NCI-H82 (cell line): ENCODE measurements at regions not wholly inside any gene's neighbourhood (a gene's known extent, or its start where the extent isn't known, plus 50 kb on each side); places are given as distances from the start of the nearest gene placed in this dataset.

Experiments
- DNase-seq: peaks from one replicate; lab custom pipeline; 2025; lab: John Stamatoyannopoulos, UW

DNA sequence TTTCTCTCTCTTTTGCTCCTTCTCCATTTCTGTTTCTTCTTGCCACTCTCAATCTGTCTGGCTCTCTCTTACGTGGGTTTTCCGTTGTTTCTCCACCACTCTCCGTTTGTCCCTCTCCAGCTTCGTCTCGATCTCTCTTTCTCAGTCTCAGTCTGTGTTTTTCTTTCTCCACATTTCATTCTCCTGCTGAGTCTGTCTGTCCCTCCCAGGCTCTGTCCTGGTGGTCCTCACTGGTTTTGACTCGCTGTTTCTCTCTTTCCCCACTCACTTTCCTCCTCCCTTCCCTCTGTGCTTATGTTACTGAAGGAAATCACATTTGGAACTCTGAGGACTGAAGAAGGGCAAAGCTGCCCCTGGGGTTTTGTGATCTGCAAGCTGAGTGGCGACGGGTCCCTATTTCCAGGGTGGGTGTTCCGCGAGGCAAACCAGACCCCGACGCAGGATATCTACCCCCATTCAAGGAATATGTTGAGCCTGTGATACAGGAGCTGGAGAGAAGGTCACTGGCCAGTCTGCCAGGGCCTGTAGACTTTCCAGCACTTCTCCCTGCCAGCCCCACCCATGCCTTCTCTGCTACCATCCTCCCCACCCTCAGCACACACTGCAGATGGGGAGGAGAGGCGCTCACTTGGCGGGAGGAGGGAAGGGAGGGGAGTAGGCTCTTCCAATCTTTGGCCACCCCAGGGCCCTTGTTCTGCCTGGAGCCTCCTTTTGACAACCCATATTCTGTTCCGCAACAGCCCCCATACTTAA, 102.7 kb upstream of the MAP1LC3B2 start:
- no peak for DNase-seq

DNA sequence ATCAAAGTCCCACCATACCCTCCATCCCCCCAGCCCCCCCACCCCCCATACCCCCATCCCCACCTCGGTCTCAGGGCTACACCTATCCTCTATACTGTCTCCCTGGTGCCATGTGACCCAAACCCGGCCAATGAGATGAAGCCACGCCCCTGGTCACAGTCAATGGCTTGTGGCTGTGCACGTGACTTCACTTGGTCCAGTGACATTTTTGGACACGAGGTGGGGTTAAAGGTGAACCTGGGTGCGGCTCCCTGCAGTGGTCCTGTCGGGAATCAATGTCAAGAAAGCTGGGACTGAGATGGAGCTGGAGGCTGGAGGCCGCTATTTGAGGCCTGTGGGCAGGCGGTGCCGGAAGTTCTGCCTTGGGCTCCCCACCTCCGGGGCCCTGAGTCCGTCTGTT, 100.7 kb upstream of the MAP1LC3B2 start:
- DNase-seq, result no peak

DNA sequence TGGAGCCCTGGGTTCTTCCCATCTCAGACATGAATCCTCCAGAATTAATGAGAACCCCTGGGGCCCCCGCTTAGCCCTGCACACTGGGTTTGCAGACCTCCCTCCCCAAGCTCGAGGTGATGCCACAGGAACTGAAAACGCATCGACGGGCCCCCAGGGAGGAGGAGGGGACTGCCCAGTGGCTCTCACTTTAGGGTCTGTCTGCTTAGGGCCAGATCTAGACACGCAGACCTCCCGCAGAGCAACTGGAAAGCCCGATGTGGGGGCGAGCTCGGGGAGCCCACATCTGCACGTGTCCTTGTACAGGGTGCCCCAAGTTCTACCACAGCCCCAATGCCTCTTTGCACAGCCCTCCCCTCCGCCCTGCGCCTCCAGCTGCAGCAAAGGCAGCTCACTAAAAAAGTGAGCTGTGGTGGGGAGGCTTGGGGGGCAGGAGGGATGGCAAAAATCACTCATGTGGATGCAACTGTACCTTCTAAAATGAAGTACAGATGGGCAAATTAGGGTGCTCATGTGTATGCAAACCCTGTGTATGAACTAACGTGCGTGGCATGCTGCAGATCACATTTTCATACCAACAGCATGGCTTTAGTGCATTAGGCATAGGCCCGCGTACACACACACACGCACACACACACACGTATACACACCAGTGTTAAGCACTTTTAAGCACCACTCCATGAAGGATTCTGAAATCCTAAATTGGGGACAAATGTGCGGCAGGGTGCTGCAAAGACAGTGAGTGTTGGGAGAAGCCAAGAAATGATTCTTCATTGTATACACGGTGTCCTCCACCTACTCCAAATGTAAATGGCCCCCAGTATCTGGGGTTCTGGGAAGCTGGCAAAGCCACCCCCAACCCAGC, 99.9 kb upstream of the MAP1LC3B2 start:
- no peak for DNase-seq

DNA sequence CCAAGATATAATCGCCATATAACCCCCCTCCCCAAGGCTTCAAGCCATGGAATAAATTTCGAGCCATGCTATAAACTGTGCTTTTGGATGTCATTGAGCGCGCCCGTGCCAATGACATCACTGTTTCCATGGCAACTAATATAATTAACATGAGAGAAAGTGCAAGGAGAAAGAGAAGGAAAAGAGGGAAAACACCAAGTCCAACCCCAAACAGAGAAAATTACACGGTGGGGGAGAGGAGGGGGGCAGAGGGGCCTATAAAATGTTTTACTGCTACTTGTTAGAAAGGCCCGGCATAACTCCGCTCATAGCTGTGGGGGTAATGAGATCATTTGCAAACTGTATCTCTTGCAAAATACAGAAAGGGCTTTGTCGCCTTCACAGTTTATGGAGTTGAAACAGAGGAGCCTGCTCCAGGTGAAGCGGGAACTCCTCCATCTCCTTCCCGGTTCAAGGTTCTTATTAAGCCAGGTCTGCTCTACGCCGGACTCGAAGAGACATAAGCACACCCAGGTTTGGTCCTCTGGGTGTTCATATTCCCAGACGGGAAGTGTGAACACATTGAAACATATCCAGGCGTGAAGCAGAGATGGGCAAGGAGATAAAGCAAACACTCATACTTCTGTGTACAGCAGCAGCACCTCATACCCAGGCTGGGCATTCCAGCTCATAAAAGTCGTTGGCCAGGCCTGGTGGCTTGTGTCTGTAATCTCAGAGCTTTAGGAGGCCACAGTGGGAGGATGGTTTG, 99.1 kb upstream of the MAP1LC3B2 start:
- no peak for DNase-seq

DNA sequence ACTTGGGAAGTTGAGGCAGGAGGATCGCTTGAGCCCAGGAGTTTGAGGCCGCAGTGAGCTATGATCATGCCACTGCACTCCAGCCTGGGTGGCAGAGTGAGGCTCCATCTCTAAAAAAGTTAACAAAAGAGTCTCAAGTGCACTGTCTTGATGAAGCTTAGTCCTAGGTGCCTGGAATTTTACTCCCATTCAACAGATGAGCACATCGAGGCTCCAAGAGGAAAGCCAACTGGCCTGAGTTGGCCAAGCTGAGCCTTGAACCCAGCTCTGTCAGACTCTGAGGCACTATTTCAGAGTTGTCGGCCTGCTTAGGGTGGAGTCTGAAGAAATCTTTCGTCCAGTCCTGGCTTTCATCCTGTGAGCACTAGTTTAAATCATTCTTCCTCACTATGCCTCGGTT, 98.1 kb upstream of the MAP1LC3B2 start:
- DNase-seq, result no peak

DNA sequence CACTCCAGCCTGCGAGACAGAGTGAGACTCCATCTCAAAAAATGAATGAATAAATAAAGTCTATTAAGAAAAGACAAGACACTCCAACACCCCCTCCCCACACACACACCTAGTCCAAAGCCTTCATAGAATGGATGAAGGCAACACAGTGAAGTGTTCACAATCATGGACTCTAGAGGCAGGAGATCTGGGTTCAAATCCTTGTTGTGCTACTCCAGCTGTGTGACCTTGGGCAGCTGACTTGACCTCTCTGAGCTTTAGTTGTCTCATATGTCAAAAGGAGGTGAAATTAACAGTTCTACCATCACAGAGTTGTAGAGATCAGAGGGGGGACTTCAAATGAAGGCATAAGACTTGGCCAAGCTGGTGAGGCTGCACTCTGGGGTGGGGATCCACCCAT, 95.8 kb upstream of the MAP1LC3B2 start:
- DNase-seq, result no peak

DNA sequence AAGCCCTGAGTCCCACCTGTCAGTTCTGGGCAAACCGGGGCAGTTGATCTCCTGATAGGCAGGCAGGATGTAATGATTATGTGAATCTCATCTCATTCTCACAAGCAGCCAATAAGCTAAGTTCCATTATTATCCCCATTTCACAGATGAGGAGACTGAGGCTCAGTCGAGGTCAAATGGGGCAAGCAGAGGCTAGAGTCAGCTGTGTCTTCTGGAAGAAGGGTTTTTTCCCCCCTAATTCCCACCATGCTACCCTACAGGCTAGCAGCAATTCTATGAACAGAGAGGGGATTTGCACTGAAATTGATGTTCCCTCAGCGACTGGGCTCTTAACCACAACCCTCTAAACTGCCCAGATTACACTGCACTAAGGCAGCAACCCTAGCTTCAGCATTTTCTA, 93.8 kb upstream of the MAP1LC3B2 start:
- DNase-seq, result no peak

DNA sequence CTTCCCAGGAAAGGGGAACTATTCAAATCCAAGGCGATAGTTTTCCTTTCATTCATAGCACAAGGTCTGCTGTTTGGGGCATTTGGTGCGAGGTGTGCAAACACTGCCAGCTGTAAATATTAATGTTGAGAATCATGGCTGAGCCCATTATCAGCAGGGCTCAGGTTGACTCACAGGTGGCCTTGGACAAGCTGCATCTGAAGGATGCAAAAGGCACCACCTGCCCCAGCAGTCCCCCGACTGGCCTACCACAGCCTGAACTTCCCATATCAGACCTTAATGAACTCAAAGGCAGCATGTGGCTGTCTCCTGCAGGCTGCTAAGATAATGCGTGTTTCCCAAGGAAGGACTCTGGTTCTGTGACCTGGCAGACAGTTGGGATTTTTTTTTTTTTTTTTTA, 93.3 kb upstream of the MAP1LC3B2 start:
- DNase-seq, result peak; percentile 19

DNA sequence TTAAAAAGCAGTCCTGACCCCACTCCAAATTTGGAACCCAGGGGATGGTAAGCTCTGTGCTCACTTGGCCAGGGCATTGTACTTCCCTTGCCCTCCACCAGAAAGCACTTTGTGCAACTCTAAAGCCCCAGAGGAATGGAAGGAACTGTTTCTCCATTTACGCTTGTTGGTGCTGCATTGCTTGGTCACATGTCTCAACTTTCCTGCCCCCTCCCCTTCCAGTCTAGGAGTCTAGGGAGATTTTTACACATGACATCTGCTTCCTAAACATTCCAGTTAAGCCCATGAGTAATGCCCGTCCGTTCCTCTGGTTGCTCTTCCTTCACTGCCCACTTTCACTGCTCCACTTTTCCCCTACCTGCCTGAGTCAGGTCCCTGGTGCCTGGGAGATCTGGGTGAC, 92.6 kb upstream of the MAP1LC3B2 start:
- DNase-seq, result peak; percentile 74

DNA sequence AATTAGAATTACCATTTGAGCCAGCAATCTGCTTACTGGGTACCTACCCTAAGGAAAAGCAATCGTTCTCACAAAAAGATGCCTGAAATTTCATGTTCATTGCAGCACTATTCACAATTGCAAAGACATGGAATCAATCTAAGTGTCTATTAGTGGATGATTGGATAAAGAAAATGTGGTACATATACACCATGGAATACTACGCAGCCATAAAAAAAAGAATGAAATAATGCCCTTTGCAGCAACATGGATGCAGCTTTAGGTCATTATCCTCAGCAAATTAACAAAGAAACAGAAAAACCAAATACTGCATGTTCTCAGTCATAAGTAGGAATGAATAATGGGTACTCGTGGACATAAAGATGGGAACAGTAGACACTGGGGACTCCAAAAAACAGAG, 89.8 kb upstream of the MAP1LC3B2 start:
- no peak for DNase-seq

DNA sequence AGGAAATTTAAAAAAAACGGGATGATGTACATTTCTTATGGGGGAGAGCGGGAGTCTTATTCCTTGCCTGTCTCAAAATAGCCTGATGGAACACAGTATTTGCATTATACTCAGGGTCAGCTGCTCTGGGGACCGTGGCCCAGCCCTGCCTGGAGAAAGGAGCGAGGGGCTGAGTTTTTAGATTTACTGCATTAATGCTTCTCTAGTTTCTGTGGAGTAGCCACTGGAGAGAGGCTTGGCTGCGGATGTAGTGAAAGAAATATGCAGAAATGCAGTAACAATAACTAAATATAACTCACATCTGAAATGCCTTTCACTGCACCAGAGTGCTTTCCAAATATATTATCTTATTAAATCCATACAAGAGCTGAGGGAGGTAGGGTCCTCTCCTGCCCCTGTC, 87.6 kb upstream of the MAP1LC3B2 start:
- no peak for DNase-seq

DNA sequence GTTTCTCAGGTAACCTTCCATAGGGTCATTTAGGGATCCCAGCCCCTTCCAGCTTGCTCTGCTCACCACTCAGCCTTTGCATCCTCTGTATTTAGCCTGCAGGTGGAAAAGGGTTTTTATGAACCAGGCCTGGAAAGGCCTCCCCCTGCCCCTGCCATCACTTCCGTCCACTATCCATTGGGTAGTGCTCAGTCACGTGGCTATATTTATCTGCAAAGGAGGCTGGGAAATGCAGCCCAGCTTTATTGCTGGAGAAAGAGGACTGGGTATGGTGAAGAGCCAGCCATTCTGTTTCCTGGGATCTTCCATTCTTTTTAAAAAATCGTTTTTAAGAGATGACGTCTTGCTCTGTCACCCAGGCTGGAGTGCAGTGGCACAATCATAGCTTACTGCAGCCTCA, 87.0 kb upstream of the MAP1LC3B2 start:
- DNase-seq, result no peak

DNA sequence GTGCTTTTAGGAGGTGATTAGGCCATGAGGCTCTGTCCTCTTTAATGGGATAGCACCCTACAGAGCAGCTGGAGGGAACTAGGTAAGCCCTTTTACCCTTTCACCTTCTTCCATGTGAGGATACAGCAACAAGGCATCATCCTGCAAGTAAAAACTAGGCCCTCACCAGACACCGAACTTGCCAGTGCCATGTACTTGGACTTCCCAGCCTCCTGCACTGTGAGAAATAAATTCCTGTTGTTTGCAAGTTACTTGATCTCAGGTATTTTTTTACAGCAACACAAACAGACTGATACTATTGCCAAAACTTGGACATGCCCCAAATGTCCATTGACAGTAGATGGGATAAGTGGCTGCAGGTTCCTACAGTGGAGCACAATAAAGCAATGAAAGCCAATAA, 85.8 kb upstream of the MAP1LC3B2 start:
- DNase-seq, result no peak

DNA sequence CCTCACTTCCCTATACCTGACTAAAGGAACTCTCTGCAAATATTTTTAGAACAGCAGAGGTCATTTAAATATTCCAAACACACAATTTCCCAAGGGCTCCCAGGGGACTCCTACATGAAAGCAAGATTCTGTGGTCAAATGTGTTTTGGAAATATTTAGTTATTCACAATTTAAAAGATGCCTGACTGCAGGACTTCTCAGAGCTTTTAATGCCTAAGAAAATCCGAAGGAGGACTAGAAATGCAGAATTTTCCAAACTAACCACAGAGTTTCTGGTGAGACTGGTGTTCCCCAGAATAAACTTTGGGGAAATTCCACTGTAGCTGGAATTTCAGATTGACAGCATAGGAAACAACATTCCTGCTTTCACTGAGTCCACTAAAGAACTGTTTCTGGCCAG, 84.8 kb upstream of the MAP1LC3B2 start:
- no peak for DNase-seq

DNA sequence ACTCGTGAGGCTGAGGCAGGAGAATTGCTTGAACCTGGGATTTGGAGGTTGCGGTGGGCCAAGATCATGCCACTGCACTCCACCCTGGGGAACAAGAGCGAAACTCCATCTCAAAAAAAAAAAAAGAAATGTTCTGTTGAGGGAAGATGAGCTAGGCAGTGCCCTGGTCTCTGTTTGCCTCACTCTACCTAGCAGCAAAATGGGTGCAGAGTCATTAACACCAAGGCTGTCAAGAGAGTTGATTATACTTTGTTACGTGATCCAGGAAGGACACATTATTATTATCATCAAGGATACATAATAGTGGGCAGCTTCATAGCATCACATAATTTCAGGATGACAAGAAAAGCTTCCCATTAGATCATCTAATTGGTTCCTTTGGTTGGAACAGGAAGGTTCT, 84.3 kb upstream of the MAP1LC3B2 start:
- DNase-seq, result no peak

DNA sequence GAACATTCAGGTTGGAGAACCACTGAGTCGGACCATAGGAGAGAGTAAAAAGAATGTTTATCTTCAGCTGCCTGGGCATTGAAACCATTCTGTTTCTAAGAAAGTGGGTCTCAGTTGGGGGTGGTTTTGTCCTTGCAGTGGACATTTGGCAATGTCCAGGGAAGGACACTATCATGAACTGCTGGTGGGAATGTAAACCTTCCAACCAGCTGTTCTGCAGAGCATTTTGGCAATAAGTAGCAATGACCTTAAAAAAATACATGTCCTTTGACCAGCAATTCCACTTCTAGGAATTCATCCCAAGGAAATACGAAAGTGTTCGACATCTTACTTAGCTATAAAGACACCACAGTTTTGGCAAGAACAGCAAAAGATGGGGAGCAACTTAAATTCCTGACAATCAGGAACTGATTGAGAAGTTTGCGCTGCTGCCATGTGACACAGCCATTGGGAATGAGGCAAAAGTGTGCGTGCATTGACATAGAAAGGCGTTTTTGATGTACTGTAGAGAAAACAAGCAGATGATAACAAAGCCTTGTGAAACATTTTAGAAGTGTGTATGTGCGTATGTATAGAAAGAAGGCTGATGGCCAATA, 82.9 kb upstream of the MAP1LC3B2 start:
- no peak for DNase-seq

DNA sequence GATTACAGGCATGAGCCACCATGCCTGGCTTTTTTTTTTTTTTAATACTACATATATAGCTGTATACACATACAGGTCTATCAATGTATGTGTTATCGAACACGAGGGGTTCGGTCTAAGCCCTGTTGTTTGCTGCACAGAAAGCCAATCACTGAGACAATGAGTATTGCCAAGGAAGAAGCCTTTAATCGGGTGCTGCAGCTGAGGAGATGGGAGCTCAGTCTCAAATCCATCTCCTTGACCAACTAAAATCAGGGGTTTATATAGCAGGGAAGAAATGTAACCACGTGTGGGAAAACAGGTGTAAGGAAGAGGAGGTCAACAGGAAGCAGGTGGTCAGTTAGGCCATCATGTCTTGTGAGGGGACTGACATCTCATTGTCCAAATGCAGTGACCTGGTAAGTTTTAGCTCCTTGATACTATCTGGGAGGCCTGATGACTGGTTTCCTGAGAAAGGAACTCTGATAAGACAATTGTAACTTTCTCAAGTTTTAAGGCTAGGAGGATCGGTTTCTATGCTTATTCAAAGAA, 80.9 kb upstream of the MAP1LC3B2 start:
- DNase-seq, result no peak

DNA sequence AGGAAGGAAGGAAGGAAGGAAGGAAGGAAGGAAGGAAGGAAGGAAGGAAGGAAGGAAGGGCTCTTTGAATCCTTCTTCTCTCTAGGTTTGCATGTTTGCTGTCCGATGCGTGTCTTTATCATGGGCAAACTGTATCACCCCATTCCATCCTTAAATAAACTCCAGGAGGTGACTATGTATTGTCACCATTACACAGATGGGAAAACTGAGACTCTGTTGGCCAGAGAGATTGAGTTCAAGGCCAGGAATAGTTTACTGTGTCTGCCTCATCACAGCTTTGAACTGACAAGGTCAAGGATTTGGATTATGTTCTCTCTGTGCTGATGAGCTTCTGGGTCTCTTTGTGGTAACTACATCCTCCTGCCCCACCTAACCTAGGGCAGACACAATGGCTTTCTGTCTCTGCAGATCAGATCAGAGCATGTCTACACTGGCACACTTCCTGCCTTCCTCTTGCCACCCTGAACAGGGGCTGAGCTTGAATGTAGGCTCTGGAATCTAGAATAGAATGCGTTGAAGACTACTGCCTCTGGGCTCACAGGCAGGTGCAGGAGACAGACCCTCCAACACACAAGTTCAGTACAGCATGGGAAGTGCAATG, 78.9 kb upstream of the MAP1LC3B2 start:
- no peak for DNase-seq

DNA sequence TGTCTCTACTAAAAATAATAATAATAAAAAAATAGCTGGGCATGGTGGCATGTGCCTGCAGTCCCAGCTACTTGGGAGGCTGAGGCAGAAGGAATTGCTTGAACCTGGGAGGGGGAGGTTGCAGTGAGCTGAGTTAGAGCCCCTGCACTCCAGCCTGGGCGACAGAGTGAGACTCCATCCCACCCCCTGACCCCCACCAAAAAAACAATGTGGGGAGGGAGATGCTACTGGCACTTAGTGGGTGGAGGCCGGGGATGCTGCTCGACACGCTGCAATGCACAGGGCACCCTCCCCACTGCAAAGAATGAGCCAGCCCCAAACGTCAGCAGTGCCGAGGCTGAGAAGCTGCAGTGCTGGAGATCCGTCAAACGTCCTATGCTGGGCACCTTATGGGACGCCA, 77.5 kb upstream of the MAP1LC3B2 start:
- no peak for DNase-seq

DNA sequence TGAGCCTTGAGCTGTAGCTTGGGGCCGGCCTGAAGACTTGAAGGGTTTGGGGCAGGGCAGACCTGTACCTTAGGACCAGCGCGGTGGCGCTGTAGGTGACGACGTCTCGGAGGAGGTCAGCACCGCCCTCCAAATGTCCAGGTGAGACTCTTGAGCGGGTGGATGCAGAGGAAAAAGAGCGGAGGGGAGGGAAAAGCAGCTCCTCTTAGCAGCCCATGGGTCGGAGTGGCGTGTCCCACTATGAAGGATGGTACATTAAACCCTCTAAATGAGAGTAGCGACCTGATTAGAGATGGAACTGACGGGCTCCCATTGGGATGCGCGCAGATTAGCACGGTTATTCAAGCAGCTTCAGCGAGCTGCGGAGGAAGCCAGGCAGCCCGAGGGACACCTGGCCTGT, 77.0 kb upstream of the MAP1LC3B2 start:
- peak; percentile 14 for DNase-seq

DNA sequence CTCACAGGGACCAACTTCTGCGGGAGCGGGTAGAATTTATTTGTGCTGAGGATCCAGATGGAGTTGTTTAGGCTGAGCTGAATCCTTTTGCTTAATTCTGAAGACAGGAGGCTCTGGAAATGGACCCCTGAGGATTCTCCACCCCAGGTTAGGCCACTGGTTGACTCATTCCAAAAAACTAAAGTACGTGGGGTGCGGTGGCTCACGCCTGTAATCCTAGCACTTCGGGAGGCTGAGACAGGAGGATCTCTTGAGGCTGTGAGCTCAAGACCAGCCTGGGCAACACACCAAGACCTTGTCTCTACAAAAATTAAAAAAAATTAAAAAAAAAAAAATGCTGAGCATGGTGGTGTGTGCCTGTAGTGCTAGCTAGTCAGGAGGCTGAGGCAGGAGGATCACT, 76.3 kb upstream of the MAP1LC3B2 start:
- no peak for DNase-seq
